Esophagus muscularis mucosa (tissue), 4 donors: ENCODE measurements at regions not wholly inside any gene's neighbourhood (a gene's known extent, or its start where the extent isn't known, plus 50 kb on each side); places are given as distances from the start of the nearest gene placed in this dataset.
A peak's percentile ranks its signal among the peaks of the same experiment; 100 is the strongest.

Experiments
- EP300 ChIP-seq: sonication (generic); formaldehyde crosslinking; IDR thresholded peaks from one replicate; pipeline ENCODE4 v1.6.1; 2017; ENCODE audit warnings: antibody characterized with exemption
- POLR2A ChIP-seq: fragments of 450-650 bp; IDR thresholded peaks from one replicate; pipeline ENCODE4 v1.6.1; 2017; ENCODE audit warnings: antibody characterized with exemption, moderate library complexity, mild to moderate bottlenecking, low read depth
- POLR2AphosphoS5 ChIP-seq, 2 donors: sonication (generic); formaldehyde crosslinking; IDR thresholded peaks; one replicate each; pipeline ENCODE4 v1.6.1; 2017; ENCODE audit warnings: antibody characterized with exemption in 2 of 2
- TF ChIP-seq, protein P1 (sequence below), 3 experiments: fragments of 200-600 bp in 2 of 3; fragments of 450-650 bp in 1 of 3; sonication (generic) in 2 of 3; IDR thresholded peaks; one replicate each; pipeline ENCODE4 v1.5.1; 2017 to 2019; ENCODE audit warnings: antibody characterized with exemption in 3 of 3, mild to moderate bottlenecking in 2 of 3, moderate library complexity in 1 of 3

DNA sequence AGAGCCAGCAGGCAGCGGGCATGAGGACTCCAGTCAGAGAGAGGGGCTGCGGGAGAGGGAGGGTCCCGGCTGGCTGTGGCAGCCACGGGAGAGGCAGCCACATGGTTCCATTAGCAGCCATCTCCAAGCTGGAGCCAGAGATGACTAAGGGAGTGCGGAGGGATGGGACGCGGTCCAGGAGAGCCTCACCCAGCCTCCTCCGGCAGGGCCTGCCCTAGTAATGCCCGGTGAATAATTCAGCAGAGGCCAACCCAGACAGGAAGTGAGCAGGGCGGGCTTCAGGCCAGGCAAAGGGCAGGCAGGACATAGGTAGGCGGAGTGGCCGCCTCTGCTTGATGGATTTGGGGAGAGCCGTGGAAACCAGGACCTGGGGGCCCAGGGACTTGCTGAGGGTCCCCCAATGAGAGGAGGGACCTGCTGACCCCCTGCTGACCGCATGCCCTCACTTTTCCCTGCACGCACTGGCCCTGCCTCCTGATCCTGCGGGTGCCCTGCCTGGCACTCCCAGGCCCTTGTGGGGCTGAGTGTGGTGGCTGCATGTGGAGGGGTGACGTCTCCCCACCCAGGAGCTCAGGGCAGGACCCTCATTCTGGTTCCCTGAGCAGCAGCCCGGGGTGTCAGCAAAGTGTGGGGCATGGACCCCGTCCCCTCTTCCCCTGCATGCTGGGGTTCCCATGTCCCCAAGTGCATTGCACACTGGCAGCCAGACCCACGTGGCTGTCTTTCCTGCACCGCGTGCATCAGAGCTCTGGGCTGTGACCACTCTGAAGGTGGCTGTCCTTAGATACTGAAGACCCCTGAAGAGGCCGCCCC lies 51.8 kb upstream of the SLCO4A1 start:
- TF ChIP-seq POLR2A = no peak
- no peak for TF ChIP-seq EP300
- TF ChIP-seq, protein P1, sequence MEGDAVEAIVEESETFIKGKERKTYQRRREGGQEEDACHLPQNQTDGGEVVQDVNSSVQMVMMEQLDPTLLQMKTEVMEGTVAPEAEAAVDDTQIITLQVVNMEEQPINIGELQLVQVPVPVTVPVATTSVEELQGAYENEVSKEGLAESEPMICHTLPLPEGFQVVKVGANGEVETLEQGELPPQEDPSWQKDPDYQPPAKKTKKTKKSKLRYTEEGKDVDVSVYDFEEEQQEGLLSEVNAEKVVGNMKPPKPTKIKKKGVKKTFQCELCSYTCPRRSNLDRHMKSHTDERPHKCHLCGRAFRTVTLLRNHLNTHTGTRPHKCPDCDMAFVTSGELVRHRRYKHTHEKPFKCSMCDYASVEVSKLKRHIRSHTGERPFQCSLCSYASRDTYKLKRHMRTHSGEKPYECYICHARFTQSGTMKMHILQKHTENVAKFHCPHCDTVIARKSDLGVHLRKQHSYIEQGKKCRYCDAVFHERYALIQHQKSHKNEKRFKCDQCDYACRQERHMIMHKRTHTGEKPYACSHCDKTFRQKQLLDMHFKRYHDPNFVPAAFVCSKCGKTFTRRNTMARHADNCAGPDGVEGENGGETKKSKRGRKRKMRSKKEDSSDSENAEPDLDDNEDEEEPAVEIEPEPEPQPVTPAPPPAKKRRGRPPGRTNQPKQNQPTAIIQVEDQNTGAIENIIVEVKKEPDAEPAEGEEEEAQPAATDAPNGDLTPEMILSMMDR (IDR thresholded peaks at IDR 0.05) = no peak
- peak; percentile 26 to 43 for TF ChIP-seq POLR2AphosphoS5 (IDR thresholded peaks at IDR 0.05)
